ENCODE measurements at regions not wholly inside any gene's neighbourhood (a gene's known extent, or its start where the extent isn't known, plus 50 kb on each side); places are given as distances from the start of the nearest gene placed in this dataset.
A peak's percentile ranks its signal among the peaks of the same experiment; 100 is the strongest.
"Not testable (repeated sequence)": the region's sequence is repeated elsewhere in the genome, so short reads cannot be mapped to it uniquely, and the experiment has no call there.

- no peak for DNase-seq (ENCODE audit: low spot score)
These were observed 146.5 kb downstream of the SH3BGRL start for GRCh38 chrX:81348388-81348787.

GRCh38 chrX:81354954-81355353 is 153.1 kb downstream of the SH3BGRL start:
- DNase-seq (ENCODE audit: low spot score): no peak

GRCh38 chrX:81355436-81355835 is 153.5 kb downstream of the SH3BGRL start:
- DNase-seq (ENCODE audit: low spot score): no peak

GRCh38 chrX:81367291-81367690 is 165.4 kb downstream of the SH3BGRL start:
- no peak for DNase-seq (ENCODE audit: low spot score)

GRCh38 chrX:81377329-81377728 is 175.4 kb downstream of the SH3BGRL start:
- DNase-seq (ENCODE audit: low spot score): peak; percentile 24

- DNase-seq (ENCODE audit: low spot score): no peak
These were observed 176.7 kb downstream of the SH3BGRL start for GRCh38 chrX:81378560-81378959.

- DNase-seq (ENCODE audit: low spot score): no peak
These were observed 188.3 kb downstream of the SH3BGRL start for GRCh38 chrX:81390237-81390636.

- DNase-seq (ENCODE audit: low spot score): no peak
These were observed 190.5 kb downstream of the SH3BGRL start for GRCh38 chrX:81392396-81392795.

- no peak for DNase-seq (ENCODE audit: low spot score)
These were observed 203.9 kb downstream of the SH3BGRL start for GRCh38 chrX:81405781-81406180.

GRCh38 chrX:81411517-81411916 is 209.6 kb downstream of the SH3BGRL start:
- no peak for DNase-seq (ENCODE audit: low spot score)

- no peak for DNase-seq (ENCODE audit: low spot score)
These were observed 210.5 kb downstream of the SH3BGRL start for GRCh38 chrX:81412428-81412827.

GRCh38 chrX:81412857-81413256 is 211.0 kb downstream of the SH3BGRL start:
- DNase-seq (ENCODE audit: low spot score): not testable (repeated sequence)

GRCh38 chrX:81414630-81415029 is 212.7 kb downstream of the SH3BGRL start:
- peak; percentile 3 for DNase-seq (ENCODE audit: low spot score)
